Upper lobe of left lung (tissue), 6 donors: ENCODE measurements at regions not wholly inside any gene's neighbourhood (a gene's known extent, or its start where the extent isn't known, plus 50 kb on each side); places are given as distances from the start of the nearest gene placed in this dataset.

Experiments used
- ATAC-seq, 2 donors: fragments of 200-7000 bp; cut with Tn5 transposase; one replicate each; pipeline ENCODE4 v1.9.1; 2022; ENCODE audit warnings: mild to moderate bottlenecking in 2 of 2, moderate library complexity in 2 of 2; ENCODE audit not compliant: low FRiP score in 2 of 2
- DNase-seq, 2 donors: peaks; one replicate each; pipeline ENCODE4 v3.0.0-alpha.2; 2019 to 2020
- H3K27ac ChIP-seq, 4 donors: fragments of 200-600 bp; sonication (generic); one replicate each; pipeline ENCODE4 v1.5.1; 2016 to 2019
- H3K27me3 ChIP-seq, 4 donors: fragments of 200-600 bp; sonication (generic); one replicate each; pipeline ENCODE4 v1.5.1; 2017 to 2019
- H3K36me3 ChIP-seq, 4 donors: fragments of 200-600 bp; sonication (generic); one replicate each; pipeline ENCODE4 v1.5.1; 2016 to 2019
- H3K4me1 ChIP-seq, 4 donors: fragments of 200-600 bp; sonication (generic); one replicate each; pipeline ENCODE4 v1.5.1; 2018 to 2019
- H3K4me3 ChIP-seq, 4 donors: fragments of 200-600 bp; sonication (generic); one replicate each; pipeline ENCODE4 v1.5.1; 2017 to 2019; ENCODE audit warnings: mild to moderate bottlenecking in 2 of 4, moderate library complexity in 1 of 4
- H3K9me3 ChIP-seq, 4 donors: fragments of 200-600 bp; sonication (generic); one replicate each; pipeline ENCODE4 v1.5.1; 2018 to 2019
- CTCF ChIP-seq, 6 experiments: fragments of 450-650 bp in 4 of 6; fragments of 200-600 bp in 2 of 6; sonication (generic) in 2 of 6; IDR thresholded peaks; one replicate each; pipeline ENCODE4 v1.5.1; 2016 to 2019; ENCODE audit warnings: antibody characterized with exemption in 6 of 6
- EP300 ChIP-seq, 4 donors: sonication (generic); formaldehyde crosslinking; IDR thresholded peaks; one replicate each; pipeline ENCODE4 v1.5.1; 2017; ENCODE audit warnings: antibody characterized with exemption in 4 of 4, control low read depth in 2 of 4
- POLR2A ChIP-seq, 4 donors: fragments of 450-650 bp; IDR thresholded peaks; one replicate each; pipeline ENCODE4 v1.5.1; 2016 to 2017; ENCODE audit warnings: antibody characterized with exemption in 4 of 4, mild to moderate bottlenecking in 2 of 4
- POLR2AphosphoS5 ChIP-seq, 2 donors: sonication (generic); formaldehyde crosslinking; IDR thresholded peaks; one replicate each; pipeline ENCODE4 v1.5.1; 2017; ENCODE audit warnings: antibody characterized with exemption in 2 of 2
- WGBS, 2 donors: methylation state at CpG; one replicate each; pipeline ENCODE4 v1.1.5; 2017 to 2018; 5-methylcytosine and 5-hydroxymethylcytosine counted together
- donor health status: DM: no; HTN: no; CAD: no; lungs with moderate emphysema.
- donor health status: DM: no; HTN: yes; CAD: no; lungs with severe emphysema.

- ATAC-seq (no peak), DNase-seq (no peak)
- H3K27ac ChIP-seq: no peak overlapping the region
- no peak for TF ChIP-seq POLR2A (IDR thresholded peaks at IDR 0.05)
- no peak for TF ChIP-seq POLR2AphosphoS5 (IDR thresholded peaks at IDR 0.05)
- no peak for TF ChIP-seq EP300 (IDR thresholded peaks at IDR 0.05)
- TF ChIP-seq CTCF (IDR thresholded peaks at IDR 0.05): no peak
- no peaks in the 10 kb centered on the region for H3K27me3 ChIP-seq
- peaks cover 0 to 3% (median 0%) of the 10 kb centered on the region in 4 donors for H3K4me1 ChIP-seq
- no peak overlapping the region for H3K4me3 ChIP-seq
- H3K36me3 ChIP-seq: no peaks in the 10 kb centered on the region
- no peaks in the 10 kb centered on the region for H3K9me3 ChIP-seq
- WGBS, 2 donors: 81 to 85% methylated on average over 5 of the region's 5 CpGs
Measured at GRCh38 chr10:120711860-120712259, 139.3 kb upstream of the WDR11 start.

- no peaks in the 10 kb centered on the region for H3K36me3 ChIP-seq
- TF ChIP-seq POLR2A (IDR thresholded peaks at IDR 0.05) (no peak), EP300 (IDR thresholded peaks at IDR 0.05) (no peak), POLR2AphosphoS5 (IDR thresholded peaks at IDR 0.05) (no peak), CTCF (IDR thresholded peaks at IDR 0.05) (no peak)
- peaks cover 0 to 3% (median 0%) of the 10 kb centered on the region in 4 donors for H3K4me1 ChIP-seq
- no peaks in the 10 kb centered on the region for H3K9me3 ChIP-seq
- DNase-seq (no peak), ATAC-seq (no peak)
- 43 to 49% methylated on average over 2 of the region's 2 CpGs for WGBS, 2 donors
- H3K27me3 ChIP-seq: no peaks in the 10 kb centered on the region
- no peak overlapping the region for H3K27ac ChIP-seq
- H3K4me3 ChIP-seq: no peak overlapping the region
Measured at GRCh38 chr10:120713573-120714205, 137.5 kb upstream of the WDR11 start.

- TF ChIP-seq POLR2AphosphoS5 (IDR thresholded peaks at IDR 0.05) (no peak), CTCF (IDR thresholded peaks at IDR 0.05) (no peak), EP300 (IDR thresholded peaks at IDR 0.05) (no peak), POLR2A (IDR thresholded peaks at IDR 0.05) (no peak)
- Histone ChIP-seq H3K4me1 (peaks cover 0 to 3% (median 0%) of the 10 kb centered on the region in 4 donors), H3K27me3 (no peaks in the 10 kb centered on the region), H3K27ac (no peak overlapping the region), H3K9me3 (no peaks in the 10 kb centered on the region), H3K4me3 (no peak overlapping the region), H3K36me3 (no peaks in the 10 kb centered on the region)
- 53 to 62% methylated on average over 3 of the region's 3 CpGs for WGBS, 2 donors
- peak in 1 of 2 donors; percentile 61 for ATAC-seq
- DNase-seq: no peak
Measured at GRCh38 chr10:120715171-120715570, 136.0 kb upstream of the WDR11 start.

- no peak for ATAC-seq
- H3K4me3 ChIP-seq: no peak overlapping the region
- H3K27ac ChIP-seq: no peak overlapping the region
- no peaks in the 10 kb centered on the region for H3K9me3 ChIP-seq
- no peaks in the 10 kb centered on the region for H3K36me3 ChIP-seq
- peaks cover 0 to 3% (median 0%) of the 10 kb centered on the region in 4 donors for H3K4me1 ChIP-seq
- no peaks in the 10 kb centered on the region for H3K27me3 ChIP-seq
- no peak for DNase-seq
- TF ChIP-seq EP300 (IDR thresholded peaks at IDR 0.05): no peak
Measured at GRCh38 chr10:120719333-120719732, 131.8 kb upstream of the WDR11 start.

- ATAC-seq (no peak), DNase-seq (no peak)
- H3K27ac ChIP-seq: no peak overlapping the region
- H3K27me3 ChIP-seq: no peaks in the 10 kb centered on the region
- H3K36me3 ChIP-seq: no peaks in the 10 kb centered on the region
- no peaks in the 10 kb centered on the region for H3K9me3 ChIP-seq
- H3K4me1 ChIP-seq: no peaks in the 10 kb centered on the region
- WGBS, 2 donors: 51 to 66% methylated on average over 2 of the region's 2 CpGs
- no peak for TF ChIP-seq EP300 (IDR thresholded peaks at IDR 0.05)
- TF ChIP-seq CTCF (IDR thresholded peaks at IDR 0.05): no peak
- TF ChIP-seq POLR2AphosphoS5 (IDR thresholded peaks at IDR 0.05): no peak
- TF ChIP-seq POLR2A (IDR thresholded peaks at IDR 0.05): no peak
- no peak overlapping the region for H3K4me3 ChIP-seq
Measured at GRCh38 chr10:120727001-120727400, 124.2 kb upstream of the WDR11 start.
